Large intestine (tissue), 3 donors: ENCODE measurements at regions not wholly inside any gene's neighbourhood (a gene's known extent, or its start where the extent isn't known, plus 50 kb on each side); places are given as distances from the start of the nearest gene placed in this dataset.

ENCODE experiments used
- DNase-seq, 2 donors: peaks; one replicate each; pipeline versions ENCODE4 v3.0.0 to v3.0.0-alpha.2; 2013
- H3K27ac ChIP-seq: one replicate; pipeline ENCODE4 v1.5.1; 2013; ENCODE audit warnings: low read length
- H3K27me3 ChIP-seq: 2 replicates; pipeline ENCODE4 v1.6.1; 2013; ENCODE audit warnings: low read length; ENCODE audit not compliant: control insufficient read depth, insufficient read depth
- H3K36me3 ChIP-seq: 2 replicates; pipeline ENCODE4 v1.6.1; 2013; ENCODE audit warnings: low read length; ENCODE audit not compliant: control insufficient read depth, insufficient read depth
- H3K4me1 ChIP-seq: one replicate; pipeline ENCODE4 v1.6.1; 2013; ENCODE audit warnings: low read length; ENCODE audit not compliant: control insufficient read depth, insufficient read depth
- H3K4me3 ChIP-seq: one replicate; pipeline ENCODE4 v1.5.1; 2013; ENCODE audit warnings: low read length
- H3K9me3 ChIP-seq: one replicate; pipeline ENCODE4 v1.6.1; 2013; ENCODE audit warnings: mild to moderate bottlenecking, low read depth, low read length, moderate library complexity; ENCODE audit not compliant: control insufficient read depth
- WGBS: methylation state at CpG from one replicate; pipeline ENCODE4 v1.1.5; 2013; ENCODE audit warnings: low lambda C conversion rate; ENCODE audit not compliant: insufficient coverage; 5-methylcytosine and 5-hydroxymethylcytosine counted together

DNA sequence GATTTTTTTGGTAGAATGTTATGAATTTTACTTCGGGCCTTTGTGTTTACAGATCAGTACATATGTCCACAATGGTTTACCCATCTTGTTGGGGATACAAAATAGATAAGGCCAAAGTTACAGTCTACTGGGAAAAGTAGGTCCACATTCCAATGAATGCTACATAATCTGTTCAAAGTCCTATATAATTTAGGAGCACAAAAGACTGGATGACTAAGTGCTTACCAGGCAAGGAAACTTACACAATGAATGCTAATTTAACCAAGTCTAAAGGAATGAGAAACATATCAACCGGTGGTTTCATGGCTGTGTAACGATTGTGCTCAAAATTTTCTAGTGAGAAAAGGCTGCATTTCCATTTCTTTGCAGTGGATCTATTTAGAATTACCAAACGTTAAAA is 97.4 kb upstream of the TRPM3 start:
- Histone ChIP-seq H3K9me3 (peaks cover 2% of the 10 kb centered on the region), H3K27ac (no peak overlapping the region), H3K36me3 (no peaks in the 10 kb centered on the region), H3K4me1 (no peaks in the 10 kb centered on the region), H3K27me3 (no peaks in the 10 kb centered on the region), H3K4me3 (no peak overlapping the region)
- 63% methylated on average over 1 of the region's 4 CpGs for WGBS
- no peak for DNase-seq

DNA sequence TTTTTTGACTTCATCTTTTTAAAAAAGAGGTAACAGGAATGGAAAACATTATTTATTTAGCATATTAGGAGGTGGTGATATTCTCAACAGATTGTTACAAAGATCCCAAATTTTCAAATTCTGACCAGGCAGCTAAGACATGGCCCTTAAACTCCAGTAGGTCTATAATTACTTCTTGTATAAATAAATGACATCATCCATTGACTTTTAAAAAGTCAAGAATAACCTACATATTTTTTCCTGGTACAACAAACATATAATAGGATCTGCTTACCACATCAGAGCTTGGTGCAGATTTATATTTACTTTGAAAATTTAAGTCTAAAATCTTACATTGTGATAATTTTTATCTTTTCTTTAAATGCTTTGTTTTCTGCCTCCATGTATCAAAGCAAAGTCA is 92.2 kb upstream of the TRPM3 start:
- DNase-seq: no peak
- Histone ChIP-seq H3K9me3 (peaks cover 2% of the 10 kb centered on the region), H3K27ac (no peak overlapping the region), H3K36me3 (no peaks in the 10 kb centered on the region), H3K4me1 (no peaks in the 10 kb centered on the region), H3K4me3 (no peak overlapping the region), H3K27me3 (no peaks in the 10 kb centered on the region)

DNA sequence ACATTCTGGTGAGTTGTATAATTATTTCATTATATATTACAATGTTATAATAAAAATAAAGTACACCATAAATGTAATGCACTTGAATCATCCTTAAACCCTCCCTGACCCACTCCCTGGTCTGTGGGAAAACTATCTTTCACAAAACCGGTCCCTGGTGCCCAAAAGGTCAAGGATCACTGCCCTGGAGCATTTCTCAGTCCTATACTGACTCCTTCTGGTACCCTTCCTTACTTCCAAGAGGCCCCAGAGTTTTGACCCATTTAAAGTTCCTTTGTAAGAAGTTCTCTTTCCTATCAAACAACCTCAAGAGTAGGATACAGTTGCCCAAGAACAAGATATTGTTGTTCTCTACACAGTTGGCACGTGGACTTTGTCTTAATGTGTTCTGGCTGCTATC is 88.9 kb upstream of the TRPM3 start:
- no CpG with 5 or more reads among the region's 2 CpGs for WGBS
- Histone ChIP-seq H3K4me1 (no peaks in the 10 kb centered on the region), H3K27me3 (no peaks in the 10 kb centered on the region), H3K27ac (no peak overlapping the region), H3K36me3 (no peaks in the 10 kb centered on the region), H3K9me3 (peaks cover 2% of the 10 kb centered on the region), H3K4me3 (no peak overlapping the region)
- DNase-seq: no peak

DNA sequence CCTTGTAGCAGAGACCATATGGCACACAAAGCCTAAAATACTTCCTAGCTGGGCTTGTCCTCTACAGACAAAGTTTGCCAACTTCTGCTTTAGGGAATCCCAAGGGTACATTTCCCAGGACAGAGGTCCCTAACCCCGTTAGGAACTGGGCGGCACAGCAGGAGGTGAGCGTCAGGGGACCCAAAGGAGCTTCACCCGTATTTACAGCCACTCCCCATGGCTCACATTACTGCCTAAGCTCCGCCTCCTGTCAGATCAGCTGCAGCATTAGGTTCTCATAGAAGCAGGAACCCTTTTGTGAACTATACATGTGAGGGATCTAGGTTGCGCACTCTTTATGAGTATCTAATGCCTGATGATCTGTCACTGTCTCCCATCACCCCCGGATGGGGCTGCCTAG is 88.5 kb upstream of the TRPM3 start:
- Histone ChIP-seq H3K9me3 (peaks cover 2% of the 10 kb centered on the region), H3K27me3 (no peaks in the 10 kb centered on the region), H3K27ac (no peak overlapping the region), H3K4me1 (no peaks in the 10 kb centered on the region), H3K4me3 (no peak overlapping the region), H3K36me3 (no peaks in the 10 kb centered on the region)
- no CpG with 5 or more reads among the region's 7 CpGs for WGBS
- no peak for DNase-seq

DNA sequence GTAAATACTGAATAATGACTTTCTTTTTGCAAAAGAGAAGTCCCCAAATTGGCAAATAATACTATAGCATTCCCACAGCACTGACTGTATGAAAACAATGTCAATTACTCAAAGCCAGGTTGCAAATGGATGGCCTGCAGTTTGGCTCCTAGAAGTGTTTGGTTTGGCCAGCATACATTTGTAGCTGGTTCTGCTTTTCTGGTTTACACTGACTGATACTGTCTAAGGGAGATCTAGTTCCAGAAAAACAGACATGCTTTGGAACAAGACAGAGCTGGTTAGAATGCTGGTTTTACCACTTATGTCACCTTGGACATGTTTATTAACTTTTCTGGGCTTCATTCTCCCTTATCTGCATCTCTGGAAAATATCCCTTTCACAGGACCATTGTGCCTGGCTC is 81.5 kb upstream of the TRPM3 start:
- no peak for DNase-seq
- Histone ChIP-seq H3K27me3 (no peaks in the 10 kb centered on the region), H3K4me3 (no peak overlapping the region), H3K27ac (no peak overlapping the region), H3K36me3 (no peaks in the 10 kb centered on the region), H3K9me3 (no peaks in the 10 kb centered on the region), H3K4me1 (no peaks in the 10 kb centered on the region)

DNA sequence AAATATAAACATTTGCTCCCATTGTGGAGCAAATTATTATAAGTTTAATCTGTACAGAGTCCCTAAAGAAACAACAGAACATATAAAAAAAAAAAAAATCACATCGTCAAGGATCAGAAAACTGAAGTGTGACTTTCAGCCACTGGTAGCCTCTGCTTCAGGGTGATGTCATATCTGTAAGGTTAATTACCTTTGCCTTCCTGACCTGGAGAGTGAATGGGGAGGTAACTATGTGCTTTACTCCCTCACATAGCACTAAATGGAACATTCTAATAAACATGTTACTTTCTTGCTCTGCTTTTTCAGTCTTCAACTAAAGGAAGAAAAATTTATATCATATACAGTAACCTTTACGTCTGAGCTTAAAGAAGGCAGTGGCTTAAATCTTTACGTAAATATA is 70.3 kb upstream of the TRPM3 start:
- no peaks in the 10 kb centered on the region for H3K36me3 ChIP-seq
- DNase-seq: no peak
- no peaks in the 10 kb centered on the region for H3K27me3 ChIP-seq
- H3K4me1 ChIP-seq: no peaks in the 10 kb centered on the region
- H3K27ac ChIP-seq: no peak overlapping the region
- no peaks in the 10 kb centered on the region for H3K9me3 ChIP-seq
- H3K4me3 ChIP-seq: no peak overlapping the region
- 100% methylated on average over 2 of the region's 3 CpGs for WGBS

DNA sequence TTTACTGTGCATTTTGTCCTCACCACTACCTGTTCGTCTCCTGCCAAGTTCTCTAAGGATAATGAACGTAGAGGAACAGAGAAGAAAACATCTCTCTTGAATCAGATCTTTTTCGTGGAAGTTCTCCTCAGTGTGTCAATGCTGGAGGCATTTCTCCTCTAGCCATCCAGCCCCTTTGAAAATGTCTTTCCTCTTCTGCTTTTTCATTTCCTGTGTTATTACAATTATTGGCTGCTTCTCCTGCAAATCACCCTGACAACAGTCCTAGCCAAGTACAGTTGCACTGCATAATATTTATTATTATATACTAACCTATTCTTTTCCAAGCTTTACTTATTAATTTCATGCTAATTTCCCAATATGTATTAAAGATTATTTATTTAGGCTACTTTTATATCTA is 61.8 kb upstream of the TRPM3 start:
- Histone ChIP-seq H3K9me3 (no peaks in the 10 kb centered on the region), H3K27ac (no peak overlapping the region), H3K36me3 (no peaks in the 10 kb centered on the region), H3K4me1 (no peaks in the 10 kb centered on the region), H3K4me3 (no peak overlapping the region), H3K27me3 (no peaks in the 10 kb centered on the region)
- no CpG with 5 or more reads among the region's 3 CpGs for WGBS
- no peak for DNase-seq

DNA sequence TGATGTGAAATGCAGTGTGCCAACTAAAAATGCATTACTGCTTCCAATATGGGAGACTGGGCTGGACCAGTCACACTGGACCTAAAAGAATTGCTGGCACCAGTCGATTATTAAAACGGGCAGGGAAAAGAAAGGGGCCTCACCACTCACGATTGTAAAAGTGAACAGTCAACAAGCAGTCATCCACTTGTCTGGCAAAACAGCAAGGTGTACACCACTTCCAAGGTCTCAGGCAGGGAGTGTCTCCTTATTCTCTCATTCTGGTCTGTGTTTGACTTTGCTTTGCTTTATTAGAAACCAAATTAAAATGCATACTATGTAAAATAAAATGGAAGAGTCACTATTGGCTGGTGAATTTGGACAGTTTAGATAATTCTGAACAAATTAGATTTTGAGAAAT is 57.8 kb upstream of the TRPM3 start:
- no peaks in the 10 kb centered on the region for H3K27me3 ChIP-seq
- 20% methylated on average over 1 of the region's 3 CpGs for WGBS
- H3K27ac ChIP-seq: peak overlapping the region; percentile 2
- no peaks in the 10 kb centered on the region for H3K4me1 ChIP-seq
- no peaks in the 10 kb centered on the region for H3K9me3 ChIP-seq
- H3K4me3 ChIP-seq: no peak overlapping the region
- peak in 1 of 2 donors; percentile 22 for DNase-seq
- no peaks in the 10 kb centered on the region for H3K36me3 ChIP-seq

DNA sequence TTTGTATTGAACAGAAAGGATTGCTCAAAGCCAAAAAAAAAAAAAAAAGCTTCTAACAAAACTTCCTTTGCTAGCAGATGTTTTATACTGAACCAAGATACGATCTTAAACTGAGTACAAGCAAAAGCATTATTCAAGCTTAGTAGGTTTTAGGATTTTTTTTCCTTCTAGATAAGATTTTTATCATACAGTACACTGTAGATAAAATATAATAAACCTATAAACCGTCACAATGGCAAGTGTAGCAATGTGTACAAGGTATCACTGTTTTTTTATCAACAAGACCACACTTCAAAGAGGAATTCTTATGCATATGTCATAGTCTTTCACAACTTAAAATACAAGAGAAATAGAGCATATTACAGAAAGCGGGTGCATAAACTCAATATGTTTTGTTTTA is 56.5 kb upstream of the TRPM3 start:
- 82% methylated on average over 2 of the region's 3 CpGs for WGBS

DNA sequence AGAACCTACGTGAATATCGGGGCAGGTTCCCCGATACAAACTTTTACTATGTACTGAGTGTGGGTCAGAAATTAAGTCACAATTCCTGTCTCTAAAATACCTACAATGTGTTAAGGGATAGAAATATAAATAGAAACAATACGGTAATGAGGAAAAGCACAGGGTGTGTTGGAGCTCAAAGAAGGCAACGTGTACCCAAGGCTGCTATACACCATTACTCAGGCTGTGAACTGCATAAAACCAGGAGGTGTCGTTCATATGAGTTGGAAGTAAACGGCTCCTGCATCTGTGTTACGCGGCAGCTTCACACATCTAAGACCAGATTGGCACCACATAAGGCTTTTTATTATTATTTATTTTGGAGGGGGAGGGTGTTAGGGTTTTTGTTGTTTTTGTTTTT is 50.1 kb upstream of the TRPM3 start:
- H3K36me3 ChIP-seq: no peaks in the 10 kb centered on the region
- no peak overlapping the region for H3K27ac ChIP-seq
- H3K4me1 ChIP-seq: no peaks in the 10 kb centered on the region
- 40% methylated on average over 3 of the region's 9 CpGs for WGBS
- H3K27me3 ChIP-seq: no peaks in the 10 kb centered on the region
- H3K4me3 ChIP-seq: no peak overlapping the region
- DNase-seq: no peak
- H3K9me3 ChIP-seq: no peaks in the 10 kb centered on the region

More for the DNA sequence above, 56.5 kb upstream of the TRPM3 start:
- Histone ChIP-seq H3K27ac (no peak overlapping the region), H3K36me3 (no peaks in the 10 kb centered on the region), H3K9me3 (no peaks in the 10 kb centered on the region), H3K4me3 (no peak overlapping the region), H3K4me1 (no peaks in the 10 kb centered on the region), H3K27me3 (no peaks in the 10 kb centered on the region)
- DNase-seq: no peak
